ENCODE measurements at regions not wholly inside any gene's neighbourhood (a gene's known extent, or its start where the extent isn't known, plus 50 kb on each side); places are given as distances from the start of the nearest gene placed in this dataset.

- H3K4me3 ChIP-seq (ENCODE audit: low read depth, low read length): no peak overlapping the region
- H3K4me1 ChIP-seq (ENCODE audit: control insufficient read depth, insufficient read depth, low read length): no peaks in the 10 kb centered on the region
- no peaks in the 10 kb centered on the region for H3K9me3 ChIP-seq (ENCODE audit: control insufficient read depth, insufficient read depth, low read depth, low read length)
- TF ChIP-seq ZNF555 (tag by site-specific recombination; conservative IDR thresholded peaks at IDR 0.05) (no peak), ZNF747 (tag by site-specific recombination; IDR thresholded peaks at IDR 0.05) (no peak), ZNF169 (tag by site-specific recombination; IDR thresholded peaks at IDR 0.05) (no peak), PRDM6 (tag by site-specific recombination; IDR thresholded peaks at IDR 0.05) (no peak), ZNF18 (tag by site-specific recombination; IDR thresholded peaks at IDR 0.05) (no peak), GLI2 (tag by site-specific recombination; IDR thresholded peaks at IDR 0.05; ENCODE audit: borderline replicate concordance, low read depth) (no peak), ZNF19 (tag by site-specific recombination; IDR thresholded peaks at IDR 0.05; ENCODE audit: low read depth) (no peak)
- CTCF ChIA-PET: no interaction called here
- no peak overlapping the region for H3K27ac ChIP-seq (ENCODE audit: extremely low read depth, low read depth, low read length)
- H3K36me3 ChIP-seq (ENCODE audit: control insufficient read depth in 2 of 2, insufficient read depth in 1 of 2, low read length in 2 of 2): no peaks in the 10 kb centered on the region
- POLR2A ChIA-PET: no interaction called here
These were observed 394.7 kb downstream of the CD83 start for GRCh38 chr6:14512246-14512645.

GRCh38 chr6:14513496-14514393, 396.2 kb downstream of the CD83 start:
- no peak for TF ChIP-seq IKZF3 (tag by site-specific recombination; IDR thresholded peaks at IDR 0.05)
- TF ChIP-seq ZIC2 (tag by site-specific recombination; IDR thresholded peaks at IDR 0.05): no peak
- no peak for TF ChIP-seq ZNF623 (tag by site-specific recombination; IDR thresholded peaks at IDR 0.05)
- no peaks in the 10 kb centered on the region for H3K4me1 ChIP-seq (ENCODE audit: control insufficient read depth, insufficient read depth, low read length)
- ChIA-PET POLR2A (interaction anchor here (0.7 kb wide), 1 partner anchor 277 kb away, joined by 4 read pairs; no protein-coding TSS in a partner anchor), CTCF (interaction anchor here (0.7 kb wide), 1 partner anchor 559 kb away, joined by 3 read pairs; no protein-coding TSS in a partner anchor)
- no peaks in the 10 kb centered on the region for H3K9me3 ChIP-seq (ENCODE audit: control insufficient read depth, insufficient read depth, low read depth, low read length)
- H3K27ac ChIP-seq (ENCODE audit: extremely low read depth, low read depth, low read length): no peak overlapping the region
- H3K4me3 ChIP-seq (ENCODE audit: low read depth, low read length): no peak overlapping the region
- H3K36me3 ChIP-seq (ENCODE audit: control insufficient read depth in 2 of 2, insufficient read depth in 1 of 2, low read length in 2 of 2): no peaks in the 10 kb centered on the region

GRCh38 chr6:14516956-14517355, 399.4 kb downstream of the CD83 start:
- Histone ChIP-seq H3K4me1 (ENCODE audit: control insufficient read depth, insufficient read depth, low read length) (no peaks in the 10 kb centered on the region), H3K4me3 (ENCODE audit: low read depth, low read length) (no peak overlapping the region), H3K36me3 (ENCODE audit: control insufficient read depth in 2 of 2, insufficient read depth in 1 of 2, low read length in 2 of 2) (no peaks in the 10 kb centered on the region), H3K9me3 (ENCODE audit: control insufficient read depth, insufficient read depth, low read depth, low read length) (no peaks in the 10 kb centered on the region), H3K27ac (ENCODE audit: extremely low read depth, low read depth, low read length) (no peak overlapping the region)
- ChIA-PET CTCF (no interaction called here), POLR2A (no interaction called here)
- TF ChIP-seq ZNF335 (tag by site-specific recombination; conservative IDR thresholded peaks at IDR 0.05): no peak
- no peak for TF ChIP-seq GFI1B (tag by site-specific recombination; IDR thresholded peaks at IDR 0.05)
- TF ChIP-seq ZNF398 (tag by site-specific recombination; IDR thresholded peaks at IDR 0.05): no peak
- TF ChIP-seq ZNF132 (tag by site-specific recombination; IDR thresholded peaks at IDR 0.05; ENCODE audit: borderline replicate concordance): no peak
- no peak for TF ChIP-seq BCL11B (tag by site-specific recombination; IDR thresholded peaks at IDR 0.05; ENCODE audit: low read depth)
- TF ChIP-seq ZBTB6 (tag by site-specific recombination; IDR thresholded peaks at IDR 0.05): no peak
- TF ChIP-seq ZSCAN5A (tag by site-specific recombination; IDR thresholded peaks at IDR 0.05): no peak
- no peak for TF ChIP-seq ZFP37 (tag by site-specific recombination; IDR thresholded peaks at IDR 0.05)
- TF ChIP-seq ZFP3 (tag by site-specific recombination; IDR thresholded peaks at IDR 0.05; ENCODE audit: low read depth): no peak
- TF ChIP-seq ZNF837 (tag by site-specific recombination; IDR thresholded peaks at IDR 0.05): no peak
- TF ChIP-seq ZNF549 (tag by site-specific recombination; IDR thresholded peaks at IDR 0.05): no peak
- TF ChIP-seq FEZF1 (tag by site-specific recombination; IDR thresholded peaks at IDR 0.05): no peak
